Activated CD4-positive, alpha-beta T cell treated with anti-CD3 and anti-CD28 coated beads, Interleukin-2, amount 50 U/mL, for 4 hours (primary cell): ENCODE measurements at regions not wholly inside any gene's neighbourhood (a gene's known extent, or its start where the extent isn't known, plus 50 kb on each side); places are given as distances from the start of the nearest gene placed in this dataset.
"Not testable (repeated sequence)": the region's sequence is repeated elsewhere in the genome, so short reads cannot be mapped to it uniquely, and the experiment has no call there.

Experiments
- DNase-seq, 2 experiments: peaks; one replicate each; pipeline ENCODE4 v3.0.0-alpha.2; 2020

DNA sequence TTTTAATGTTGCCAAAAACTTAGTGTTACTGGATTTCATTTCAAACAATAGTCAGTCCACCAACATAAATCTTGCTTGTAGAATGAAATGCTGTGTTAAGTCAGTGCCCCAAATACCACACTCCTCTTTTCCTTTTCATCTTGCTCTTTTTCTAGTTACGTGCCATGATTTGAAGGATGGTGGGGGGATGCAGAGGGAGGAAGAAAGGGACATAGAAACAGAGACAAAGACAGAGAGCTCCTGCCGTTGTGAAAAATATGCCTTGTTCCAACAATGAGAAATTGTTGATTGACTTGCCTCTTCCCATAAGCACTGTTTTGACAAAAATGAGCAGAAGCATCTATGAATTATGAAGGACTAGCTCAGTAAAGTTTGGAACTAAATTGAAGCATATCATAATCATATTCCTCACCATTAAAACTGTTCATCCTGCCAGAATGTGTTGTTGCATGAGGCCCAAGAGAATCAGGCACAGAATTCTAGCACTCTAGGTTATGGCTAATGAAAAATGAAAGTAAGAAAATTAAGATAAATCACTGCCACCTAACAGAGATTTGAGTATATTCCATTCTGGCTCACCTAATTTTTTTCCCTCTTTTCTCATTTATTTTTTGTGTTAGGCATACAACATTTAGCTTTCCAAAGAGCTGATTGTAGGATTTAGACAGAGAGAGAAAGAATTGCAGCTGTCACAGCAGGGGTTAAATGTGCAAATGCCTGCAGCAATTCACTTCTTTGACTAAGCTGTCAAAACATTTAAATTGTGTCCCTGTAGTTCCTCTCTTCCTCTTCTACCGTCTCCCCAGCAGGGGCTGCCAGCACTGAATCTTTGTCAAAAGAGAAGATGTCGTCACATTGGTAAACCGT, 111.6 kb upstream of the PTPN13 start:
- no peak for DNase-seq

DNA sequence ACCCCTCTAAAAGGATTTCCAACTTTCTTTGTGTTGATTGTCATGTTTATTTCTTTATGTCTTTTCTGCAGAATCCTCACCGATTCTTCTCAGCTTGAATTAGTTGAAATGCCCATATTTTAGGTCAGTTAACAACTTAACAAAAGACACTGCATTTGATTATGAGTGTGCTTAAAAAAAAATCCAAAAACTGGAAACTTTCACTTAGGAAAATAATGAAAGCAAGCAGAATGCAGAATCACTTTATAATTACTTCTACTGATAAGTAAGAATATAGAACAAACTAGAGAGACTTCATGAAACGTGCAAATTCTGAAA, 111.0 kb upstream of the PTPN13 start:
- DNase-seq: no peak

GRCh38 chr4:86483773-86484172, 110.3 kb upstream of the PTPN13 start:
- no peak for DNase-seq

- DNase-seq: no peak
Measured at GRCh38 chr4:86484241-86484640, 109.9 kb upstream of the PTPN13 start.

DNA sequence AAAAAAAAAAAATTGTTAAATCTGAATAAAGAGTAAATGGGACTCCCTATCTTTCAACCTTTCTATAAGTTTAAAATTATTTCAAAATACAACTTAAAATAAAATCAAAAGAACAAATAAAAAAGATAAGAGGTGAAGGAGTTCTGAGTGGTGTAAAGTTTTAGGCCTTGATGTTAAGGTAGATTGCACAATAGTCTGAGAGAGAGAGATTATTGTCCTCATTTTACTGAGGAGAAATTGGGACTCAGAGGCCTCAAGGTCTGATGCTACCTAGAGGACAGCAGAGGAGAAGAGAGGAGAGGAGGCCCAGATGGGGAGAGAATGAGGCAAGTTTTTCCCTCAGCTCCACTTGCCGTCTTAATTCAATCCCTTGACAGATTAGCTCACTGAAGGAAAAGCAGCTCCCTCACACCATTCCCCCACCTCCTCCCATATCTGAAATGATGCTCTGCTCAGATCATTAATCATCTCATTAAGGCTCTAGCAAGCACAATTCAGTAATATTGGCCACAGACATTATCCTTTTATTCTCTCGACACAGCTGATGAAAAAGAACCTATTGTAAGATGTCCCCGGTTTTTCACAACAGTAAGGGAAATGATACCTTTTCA, 106.3 kb upstream of the PTPN13 start:
- no peak for DNase-seq

DNA sequence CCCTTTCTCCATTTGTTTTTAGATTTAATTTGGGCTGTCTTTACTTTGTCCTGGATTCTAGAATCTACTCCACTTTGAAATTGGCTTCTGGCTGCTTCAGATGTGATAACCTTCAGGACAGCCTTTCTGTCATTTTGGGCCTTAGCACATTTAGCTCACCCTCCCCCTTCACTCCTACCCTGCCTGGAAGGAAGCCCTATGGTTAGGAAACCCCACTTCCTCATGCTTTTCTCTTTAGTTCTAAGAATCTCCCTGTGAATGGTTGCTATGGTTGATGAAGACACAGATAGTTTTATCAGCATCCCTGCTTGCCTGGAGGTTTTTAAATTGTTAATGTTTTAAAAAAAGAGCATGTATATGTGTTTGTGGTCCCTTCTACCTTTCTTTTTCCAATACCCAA, 100.7 kb upstream of the PTPN13 start:
- no peak for DNase-seq

DNA sequence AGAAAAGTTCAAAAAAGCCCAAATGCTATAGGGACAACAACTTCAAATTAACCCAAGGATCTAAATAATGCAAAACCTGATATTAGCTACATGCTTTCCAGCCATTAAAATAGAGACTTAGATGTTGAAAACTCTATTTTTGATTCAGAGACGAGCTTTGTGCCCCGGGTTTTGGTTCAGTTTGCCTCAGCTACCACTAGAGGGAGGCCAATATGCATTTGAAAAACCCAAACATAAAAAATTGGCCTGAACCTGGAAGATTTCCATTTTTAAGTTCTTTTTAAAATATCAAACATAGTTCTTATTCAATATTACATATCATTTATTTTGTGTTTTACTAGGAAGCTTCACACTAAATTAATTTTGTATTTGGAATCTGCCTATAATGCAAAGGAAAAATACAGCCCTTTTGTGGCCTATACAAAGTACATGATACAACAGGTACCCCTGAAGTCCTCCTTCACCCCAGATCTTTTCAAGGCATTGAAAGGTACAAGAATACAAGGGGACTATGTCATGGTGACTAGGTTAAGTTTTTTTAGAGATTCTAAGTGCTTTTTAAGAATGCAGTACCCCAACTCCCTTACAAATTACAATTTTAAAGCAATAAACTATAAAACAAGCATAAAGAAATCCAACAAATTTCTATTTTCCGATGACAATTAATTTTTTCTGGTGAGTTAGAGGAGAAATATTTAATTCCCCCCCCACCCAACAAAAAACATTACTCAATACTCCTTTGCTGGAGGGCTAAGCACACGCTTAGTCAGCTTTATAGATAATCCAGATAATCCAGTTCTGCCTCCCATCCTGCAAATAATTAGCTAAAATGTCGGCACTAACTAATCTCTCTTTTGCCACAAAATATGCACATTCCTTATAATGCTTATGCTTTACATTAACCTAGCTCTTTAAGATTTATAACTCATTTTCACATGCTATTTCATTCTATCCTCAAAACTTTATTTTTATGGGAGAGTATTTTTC, 97.7 kb upstream of the PTPN13 start:
- peak; percentile 6 to 10 for DNase-seq

GRCh38 chr4:86497131-86497530, 97.0 kb upstream of the PTPN13 start:
- no peak for DNase-seq

GRCh38 chr4:86497980-86498862, 95.9 kb upstream of the PTPN13 start:
- no peak for DNase-seq

DNA sequence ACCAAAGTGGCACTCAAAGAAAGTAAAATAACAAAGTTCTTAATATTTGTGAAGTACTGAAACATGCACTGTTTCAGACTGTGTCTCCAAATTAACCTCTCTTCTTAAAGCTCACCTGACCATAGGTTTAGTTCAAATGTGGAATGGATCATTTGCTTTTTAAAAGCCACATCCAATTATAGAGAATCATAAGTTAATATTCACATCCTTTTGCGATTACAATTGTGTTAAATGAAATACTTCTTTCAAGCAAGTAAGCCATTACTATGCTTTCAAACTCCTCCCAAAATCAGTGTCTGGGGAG, 95.3 kb upstream of the PTPN13 start:
- no peak for DNase-seq

DNA sequence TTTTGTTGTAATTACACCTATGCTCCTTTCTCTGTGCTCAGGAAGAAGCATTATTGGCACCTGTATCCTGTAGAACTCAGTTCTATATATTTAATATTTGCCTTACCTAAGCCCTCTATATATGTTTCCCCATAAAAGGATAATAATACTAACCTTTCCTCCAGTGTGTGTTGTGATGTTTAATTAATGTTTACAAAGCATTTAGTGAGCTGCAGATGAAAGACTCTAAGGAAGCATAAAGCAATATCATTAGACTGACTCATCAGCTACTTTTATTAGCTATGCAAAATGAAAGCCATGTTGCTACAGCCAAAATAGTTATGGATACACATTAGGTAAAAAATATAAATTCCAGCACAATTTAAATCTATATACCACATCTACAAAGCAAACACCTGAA, 93.6 kb upstream of the PTPN13 start:
- no peak for DNase-seq

DNA sequence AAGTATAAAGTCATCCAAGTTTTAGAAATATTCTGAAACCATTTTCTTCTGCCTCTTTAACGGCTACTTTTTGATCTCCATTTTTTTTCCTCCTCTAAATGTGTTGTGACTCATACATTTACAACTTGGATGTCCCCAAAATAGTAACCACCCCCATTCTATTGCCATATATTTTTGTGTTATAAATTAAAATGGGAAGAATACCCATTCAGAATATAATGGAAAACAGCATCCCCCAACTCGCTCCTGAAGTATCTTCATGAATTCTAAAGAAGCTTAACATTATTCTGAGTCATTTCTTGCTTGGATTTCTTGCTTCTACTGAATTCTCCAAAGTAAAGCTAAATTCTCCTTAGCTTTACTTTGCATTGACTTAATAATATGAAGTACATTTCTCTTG, 92.0 kb upstream of the PTPN13 start:
- DNase-seq: no peak

- no peak for DNase-seq
Measured at GRCh38 chr4:86506591-86506990, 87.5 kb upstream of the PTPN13 start.

GRCh38 chr4:86508436-86508835, 85.7 kb upstream of the PTPN13 start:
- no peak for DNase-seq

DNA sequence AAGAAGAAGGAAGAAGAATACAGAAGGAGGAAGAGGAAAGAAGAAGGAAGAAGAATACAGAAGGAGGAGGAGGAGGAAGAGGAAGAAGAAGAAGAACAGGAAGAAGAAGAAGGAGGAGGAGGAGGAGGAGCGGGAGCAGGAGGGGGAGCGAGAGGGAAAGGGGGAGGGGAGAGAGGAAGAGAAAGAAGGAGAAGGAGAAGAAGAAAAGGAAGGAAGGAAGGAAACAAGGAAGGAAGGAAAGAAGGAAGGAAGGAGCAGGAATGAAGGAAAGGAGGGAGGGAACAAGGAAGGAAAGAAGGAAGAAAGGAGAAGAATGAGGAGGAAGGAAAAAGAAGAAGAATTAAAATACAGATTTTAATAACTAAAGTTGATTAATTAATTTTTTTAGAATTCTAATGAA, 82.5 kb upstream of the PTPN13 start:
- no peak for DNase-seq

GRCh38 chr4:86512631-86513030, 81.5 kb upstream of the PTPN13 start:
- no peak for DNase-seq

DNA sequence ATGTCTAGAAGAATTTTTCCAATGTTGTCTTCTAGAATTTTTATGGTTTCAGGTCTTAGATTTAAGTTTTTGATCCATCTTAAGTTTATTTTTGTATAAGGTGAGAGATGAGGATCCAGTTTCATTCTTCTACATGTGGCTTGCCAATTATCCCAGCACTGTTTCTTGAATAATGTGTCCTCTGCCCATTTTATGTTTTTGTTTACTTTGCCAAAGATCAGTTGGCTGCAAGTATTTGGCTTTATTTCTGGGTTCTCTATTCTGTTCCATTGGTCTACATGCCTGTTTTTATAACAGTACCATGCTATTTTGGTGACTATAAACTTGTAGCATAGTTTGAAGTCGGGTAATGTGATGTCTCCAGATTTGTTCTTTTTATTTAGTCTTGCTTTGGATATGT, 78.2 kb upstream of the PTPN13 start:
- DNase-seq: not testable (repeated sequence)

- DNase-seq: no peak
Measured at GRCh38 chr4:86521373-86521969, 72.6 kb upstream of the PTPN13 start.

- DNase-seq: no peak
Measured at GRCh38 chr4:86522349-86522748, 71.8 kb upstream of the PTPN13 start.

GRCh38 chr4:86523333-86523732, 70.8 kb upstream of the PTPN13 start:
- DNase-seq: no peak

GRCh38 chr4:86527713-86528112, 66.4 kb upstream of the PTPN13 start:
- not testable (repeated sequence) for DNase-seq

- DNase-seq: no peak
Measured at GRCh38 chr4:86529436-86529835, 64.7 kb upstream of the PTPN13 start.
